Panc1 (cell line): ENCODE measurements at regions not wholly inside any gene's neighbourhood (a gene's known extent, or its start where the extent isn't known, plus 50 kb on each side); places are given as distances from the start of the nearest gene placed in this dataset.

Source experiments
- ATAC-seq: fragments of 200-7000 bp; cut with Tn5 transposase; 2 replicates; pipeline ENCODE4 v1.9.1; 2020; ENCODE audit warnings: mild to moderate bottlenecking, moderate library complexity
- BruUV-seq: library from RNA; stranded (reverse); fragments of 400-500 nt; replicated peaks from 2 replicates; lab custom pipeline; 2021; lab: Mats Ljungman, UMichigan
- CTCF ChIA-PET: fragments of 300-600 bp; sonication (Branson Sonifier 250); formaldehyde crosslinking; loops from one replicate; lab custom pipeline; 2022; ENCODE audit warnings: antibody characterized with exemption; lab: Charles Lee
- POLR2A ChIA-PET: fragments of 300-600 bp; sonication (Branson Sonifier 250); formaldehyde crosslinking; loops from one replicate; lab custom pipeline; 2022; ENCODE audit warnings: antibody characterized with exemption; lab: Charles Lee
- DNase-seq: peaks from one replicate; pipeline ENCODE4 v3.0.0-alpha.2; 2010; ENCODE audit warnings: low read depth, low spot score
- H3K27ac ChIP-seq: 2 replicates; pipeline ENCODE4 v1.5.1; 2011; ENCODE audit warnings: mild to moderate bottlenecking, low read length, inconsistent platforms
- H3K27me3 ChIP-seq: fragments of 200-500 bp; sonication (Bioruptor generic); 2 replicates; pipeline ENCODE4 v1.6.0; 2014; ENCODE audit warnings: low read length, inconsistent platforms; ENCODE audit not compliant: control insufficient read depth, insufficient read depth
- H3K36me3 ChIP-seq: fragments of 200-500 bp; sonication (Bioruptor generic); 2 replicates; pipeline ENCODE4 v1.5.1; 2014; ENCODE audit warnings: inconsistent platforms, mild to moderate bottlenecking, low read length, moderate library complexity; ENCODE audit not compliant: control insufficient read depth, insufficient read depth
- H3K4me1 ChIP-seq: 2 replicates; pipeline ENCODE4 v1.5.1; 2011; ENCODE audit warnings: inconsistent platforms, mild to moderate bottlenecking, low read length, moderate library complexity; ENCODE audit not compliant: control insufficient read depth, insufficient read depth
- H3K4me3 ChIP-seq, 2 experiments: 2 replicates each; pipeline ENCODE4 v1.5.1; 2011 to 2012; ENCODE audit warnings: low read depth in 2 of 2, low read length in 2 of 2, mild to moderate bottlenecking in 2 of 2, inconsistent platforms in 1 of 2, moderate library complexity in 1 of 2
- H3K9me3 ChIP-seq: fragments of 200-500 bp; sonication (Bioruptor generic); 2 replicates; pipeline ENCODE4 v1.5.1; 2014; ENCODE audit warnings: low read depth, mild to moderate bottlenecking, inconsistent platforms, low read length, moderate library complexity; ENCODE audit not compliant: control insufficient read depth, insufficient read depth
- POLR2AphosphoS5 ChIP-seq: IDR thresholded peaks from 2 replicates; pipeline ENCODE4 v1.6.1; 2012; ENCODE audit warnings: mild to moderate bottlenecking, low read depth, low read length, moderate library complexity
- SIN3A ChIP-seq: IDR thresholded peaks from 2 replicates; pipeline ENCODE4 v1.6.1; 2012; ENCODE audit warnings: low read depth, mild to moderate bottlenecking, low read length, moderate library complexity, borderline replicate concordance; ENCODE audit not compliant: insufficient read depth
- TCF7L2 ChIP-seq: IDR thresholded peaks from 2 replicates; pipeline ENCODE4 v1.6.1; 2011; ENCODE audit warnings: mild to moderate bottlenecking, low read depth, low read length, inconsistent platforms
- in situ Hi-C: cut with HindIII; loops from 2 replicates; pipeline ENCODE4 v1.10.0; 2016; ENCODE audit warnings: low sequenced_read_pairs, low pct_unique_long_range_greater_than_20kb
- intact Hi-C: fragments of 100-400 bp; cut with micrococcal nuclease; formaldehyde crosslinking; loops from one replicate; pipeline ENCODE4 v1.10.0; 2022; ENCODE audit not compliant: unreplicated experiment
- TF ChIP-seq, protein P1 (sequence below), 2 experiments: IDR thresholded peaks; 2 replicates each; pipeline ENCODE4 v1.6.1; 2011 to 2012; ENCODE audit warnings: low read depth in 2 of 2, control low read depth in 1 of 2, low read length in 1 of 2, mild to moderate bottlenecking in 1 of 2, moderate library complexity in 1 of 2; ENCODE audit not compliant: insufficient read depth in 1 of 2
- TF ChIP-seq, protein P2 (sequence below): fragments of 450-650 bp; IDR thresholded peaks from 2 replicates; pipeline ENCODE4 v1.5.1; 2017; ENCODE audit warnings: mild to moderate bottlenecking

DNA sequence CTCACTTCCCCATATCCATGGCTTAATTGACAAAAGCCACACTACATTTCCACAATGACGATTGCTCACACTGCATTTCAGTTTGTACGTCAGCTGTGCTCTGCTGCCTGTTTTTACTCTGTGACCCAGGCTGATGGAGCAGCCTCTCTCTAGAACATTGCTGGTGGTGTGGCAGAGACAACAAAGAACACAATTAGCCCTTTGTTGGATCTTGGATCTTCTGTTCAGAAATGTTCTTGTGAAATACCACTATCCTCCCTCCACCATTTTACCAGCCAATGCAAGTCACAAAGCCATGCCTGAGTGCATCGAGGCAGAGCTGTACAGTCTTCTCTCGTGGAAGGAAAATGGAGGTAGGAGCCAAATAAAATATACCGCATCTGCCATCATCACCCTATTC lies 56.9 kb upstream of the TBC1D5 start:
- in situ Hi-C loops: no loop called here
- no peaks in the 10 kb centered on the region for H3K9me3 ChIP-seq
- ChIA-PET CTCF (no interaction called here), POLR2A (no interaction called here)
- intact Hi-C loops: no loop called here
- H3K27me3 ChIP-seq: no peaks in the 10 kb centered on the region
- BruUV-seq: no TSS peak
- H3K36me3 ChIP-seq: no peaks in the 10 kb centered on the region; the same call in 1 of the 2 replicates
- ATAC-seq (no peak), DNase-seq (no peak)
- no peak overlapping the region for H3K4me3 ChIP-seq
- H3K4me1 ChIP-seq: no peaks in the 10 kb centered on the region
- TF ChIP-seq TCF7L2 (no peak), POLR2AphosphoS5 (no peak), SIN3A (no peak)
- TF ChIP-seq, protein P1, sequence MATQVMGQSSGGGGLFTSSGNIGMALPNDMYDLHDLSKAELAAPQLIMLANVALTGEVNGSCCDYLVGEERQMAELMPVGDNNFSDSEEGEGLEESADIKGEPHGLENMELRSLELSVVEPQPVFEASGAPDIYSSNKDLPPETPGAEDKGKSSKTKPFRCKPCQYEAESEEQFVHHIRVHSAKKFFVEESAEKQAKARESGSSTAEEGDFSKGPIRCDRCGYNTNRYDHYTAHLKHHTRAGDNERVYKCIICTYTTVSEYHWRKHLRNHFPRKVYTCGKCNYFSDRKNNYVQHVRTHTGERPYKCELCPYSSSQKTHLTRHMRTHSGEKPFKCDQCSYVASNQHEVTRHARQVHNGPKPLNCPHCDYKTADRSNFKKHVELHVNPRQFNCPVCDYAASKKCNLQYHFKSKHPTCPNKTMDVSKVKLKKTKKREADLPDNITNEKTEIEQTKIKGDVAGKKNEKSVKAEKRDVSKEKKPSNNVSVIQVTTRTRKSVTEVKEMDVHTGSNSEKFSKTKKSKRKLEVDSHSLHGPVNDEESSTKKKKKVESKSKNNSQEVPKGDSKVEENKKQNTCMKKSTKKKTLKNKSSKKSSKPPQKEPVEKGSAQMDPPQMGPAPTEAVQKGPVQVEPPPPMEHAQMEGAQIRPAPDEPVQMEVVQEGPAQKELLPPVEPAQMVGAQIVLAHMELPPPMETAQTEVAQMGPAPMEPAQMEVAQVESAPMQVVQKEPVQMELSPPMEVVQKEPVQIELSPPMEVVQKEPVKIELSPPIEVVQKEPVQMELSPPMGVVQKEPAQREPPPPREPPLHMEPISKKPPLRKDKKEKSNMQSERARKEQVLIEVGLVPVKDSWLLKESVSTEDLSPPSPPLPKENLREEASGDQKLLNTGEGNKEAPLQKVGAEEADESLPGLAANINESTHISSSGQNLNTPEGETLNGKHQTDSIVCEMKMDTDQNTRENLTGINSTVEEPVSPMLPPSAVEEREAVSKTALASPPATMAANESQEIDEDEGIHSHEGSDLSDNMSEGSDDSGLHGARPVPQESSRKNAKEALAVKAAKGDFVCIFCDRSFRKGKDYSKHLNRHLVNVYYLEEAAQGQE (IDR thresholded peaks at IDR 0.05; ENCODE audit: insufficient read depth in 1 of 2, low read depth in 2 of 2, low read length in 1 of 2): no peak
- TF ChIP-seq, protein P2, sequence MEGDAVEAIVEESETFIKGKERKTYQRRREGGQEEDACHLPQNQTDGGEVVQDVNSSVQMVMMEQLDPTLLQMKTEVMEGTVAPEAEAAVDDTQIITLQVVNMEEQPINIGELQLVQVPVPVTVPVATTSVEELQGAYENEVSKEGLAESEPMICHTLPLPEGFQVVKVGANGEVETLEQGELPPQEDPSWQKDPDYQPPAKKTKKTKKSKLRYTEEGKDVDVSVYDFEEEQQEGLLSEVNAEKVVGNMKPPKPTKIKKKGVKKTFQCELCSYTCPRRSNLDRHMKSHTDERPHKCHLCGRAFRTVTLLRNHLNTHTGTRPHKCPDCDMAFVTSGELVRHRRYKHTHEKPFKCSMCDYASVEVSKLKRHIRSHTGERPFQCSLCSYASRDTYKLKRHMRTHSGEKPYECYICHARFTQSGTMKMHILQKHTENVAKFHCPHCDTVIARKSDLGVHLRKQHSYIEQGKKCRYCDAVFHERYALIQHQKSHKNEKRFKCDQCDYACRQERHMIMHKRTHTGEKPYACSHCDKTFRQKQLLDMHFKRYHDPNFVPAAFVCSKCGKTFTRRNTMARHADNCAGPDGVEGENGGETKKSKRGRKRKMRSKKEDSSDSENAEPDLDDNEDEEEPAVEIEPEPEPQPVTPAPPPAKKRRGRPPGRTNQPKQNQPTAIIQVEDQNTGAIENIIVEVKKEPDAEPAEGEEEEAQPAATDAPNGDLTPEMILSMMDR: no peak
- no peak overlapping the region for H3K27ac ChIP-seq

DNA sequence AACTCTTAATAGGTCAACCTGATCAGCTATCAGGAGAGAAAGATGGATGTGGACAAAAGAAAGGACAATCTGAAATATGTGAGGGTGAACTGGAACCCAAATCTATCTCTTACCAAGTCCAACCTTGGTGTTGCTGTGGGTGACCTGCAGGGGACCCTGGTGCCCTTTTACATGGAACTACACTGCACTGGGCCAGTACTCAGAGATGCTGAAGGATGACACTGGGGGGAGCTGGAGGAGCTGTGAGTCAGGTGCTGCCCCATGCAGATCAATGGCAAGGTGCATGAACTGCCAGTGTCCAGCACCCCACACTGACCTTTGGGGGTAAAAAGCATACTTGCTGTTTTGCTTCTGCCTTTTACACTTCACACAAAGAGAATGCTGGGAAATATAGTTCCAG lies 55.6 kb upstream of the TBC1D5 start:
- H3K4me1 ChIP-seq: no peaks in the 10 kb centered on the region
- no peaks in the 10 kb centered on the region; the same call in 1 of the 2 replicates for H3K36me3 ChIP-seq
- H3K4me3 ChIP-seq: no peak overlapping the region
- H3K27me3 ChIP-seq: no peaks in the 10 kb centered on the region
- no peaks in the 10 kb centered on the region for H3K9me3 ChIP-seq
- ATAC-seq: no peak
- H3K27ac ChIP-seq: no peak overlapping the region
- POLR2A ChIA-PET: no interaction called here
- intact Hi-C loops: no loop called here
- CTCF ChIA-PET: no interaction called here
- TF ChIP-seq POLR2AphosphoS5 (no peak), SIN3A (no peak), TCF7L2 (no peak)
- TF ChIP-seq, protein P1 (IDR thresholded peaks at IDR 0.05; ENCODE audit: insufficient read depth in 1 of 2, low read depth in 2 of 2, low read length in 1 of 2): no peak
- TF ChIP-seq, protein P2: no peak
- in situ Hi-C loops: no loop called here
- no TSS peak for BruUV-seq
- DNase-seq: no peak
